B cell (primary cell): ENCODE measurements at regions not wholly inside any gene's neighbourhood (a gene's known extent, or its start where the extent isn't known, plus 50 kb on each side); places are given as distances from the start of the nearest gene placed in this dataset.

Source experiments
- CTCF ChIP-seq: fragments of 200-600 bp; IDR thresholded peaks from one replicate; pipeline ENCODE4 v1.8.0; 2022; ENCODE audit warnings: antibody characterized with exemption, mild to moderate bottlenecking
- EZH2 ChIP-seq: IDR thresholded peaks from 2 replicates; pipeline ENCODE4 v1.6.1; 2012; ENCODE audit warnings: borderline replicate concordance, low read depth, mild to moderate bottlenecking, moderate library complexity, low read length; ENCODE audit not compliant: insufficient read depth, poor library complexity, severe bottlenecking

DNA sequence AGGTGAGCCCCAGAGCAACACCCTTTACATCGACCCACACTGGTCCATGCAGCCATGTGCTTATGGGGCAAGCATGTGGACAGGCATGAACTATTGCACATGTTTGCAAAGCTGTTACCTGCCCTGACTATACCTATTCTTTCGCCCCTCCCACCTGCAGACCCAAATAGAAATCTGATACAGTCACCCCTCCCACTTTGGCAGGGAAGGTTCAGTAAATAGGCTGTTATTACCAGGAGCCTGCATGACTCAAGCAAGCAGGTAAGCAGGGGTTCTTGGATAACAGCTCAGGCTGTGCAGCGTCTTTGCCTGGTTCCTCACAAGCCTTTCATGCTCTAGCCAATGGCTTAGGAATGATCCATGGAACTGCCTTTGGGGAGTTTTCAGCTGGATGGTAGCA lies 122.7 kb upstream of the DIPK2B start:
- no peak for TF ChIP-seq CTCF
- no peak for TF ChIP-seq EZH2
